NCI-H146 treated with DMSO at 0.1 percent for 48 hours (cell line): ENCODE measurements at regions not wholly inside any gene's neighbourhood (a gene's known extent, or its start where the extent isn't known, plus 50 kb on each side); places are given as distances from the start of the nearest gene placed in this dataset.
"Not testable (repeated sequence)": the region's sequence is repeated elsewhere in the genome, so short reads cannot be mapped to it uniquely, and the experiment has no call there.

Experiments used
- DNase-seq: peaks from one replicate; lab custom pipeline; 2025; ENCODE audit not compliant: unreplicated experiment; lab: John Stamatoyannopoulos, UW

DNA sequence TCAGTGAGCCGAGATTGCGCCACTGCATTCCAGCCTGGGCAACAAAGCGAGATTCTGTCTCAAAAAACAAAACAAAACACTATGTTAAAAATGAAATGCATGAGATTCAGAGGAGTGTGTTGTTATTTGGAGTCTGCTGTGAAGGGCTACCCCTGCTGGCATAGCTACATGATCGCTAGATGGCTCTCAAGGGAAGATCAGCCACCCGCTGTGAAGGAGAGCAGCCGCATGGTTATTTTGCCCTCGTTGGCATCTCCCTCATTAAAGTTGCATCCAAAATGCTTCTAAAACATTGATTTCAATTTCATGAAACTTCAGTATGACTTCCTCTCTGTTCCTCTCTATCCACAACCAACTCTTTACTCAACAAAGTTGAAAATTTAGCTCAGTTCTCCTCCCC lies 54.8 kb upstream of the NDUFV2 start:
- no peak for DNase-seq

DNA sequence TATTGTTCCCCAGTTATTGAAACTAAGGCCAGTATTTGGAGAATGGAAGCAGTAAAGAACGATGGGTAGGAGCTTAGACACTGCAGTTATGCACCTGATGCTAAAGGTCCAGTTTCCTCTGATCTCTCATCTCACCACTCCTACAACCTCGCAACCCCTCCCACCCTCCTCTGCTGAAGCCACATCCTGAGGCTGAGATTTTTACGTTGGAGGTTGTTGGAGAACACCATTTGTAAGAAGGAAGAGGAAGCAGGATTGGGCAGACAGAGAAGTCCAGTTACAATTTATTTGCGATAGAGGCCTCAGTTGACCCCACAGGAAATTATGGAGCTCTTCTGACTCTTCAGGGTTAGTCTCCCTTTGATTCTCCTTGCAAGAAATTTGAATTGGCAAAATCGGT lies 54.3 kb upstream of the NDUFV2 start:
- no peak for DNase-seq

DNA sequence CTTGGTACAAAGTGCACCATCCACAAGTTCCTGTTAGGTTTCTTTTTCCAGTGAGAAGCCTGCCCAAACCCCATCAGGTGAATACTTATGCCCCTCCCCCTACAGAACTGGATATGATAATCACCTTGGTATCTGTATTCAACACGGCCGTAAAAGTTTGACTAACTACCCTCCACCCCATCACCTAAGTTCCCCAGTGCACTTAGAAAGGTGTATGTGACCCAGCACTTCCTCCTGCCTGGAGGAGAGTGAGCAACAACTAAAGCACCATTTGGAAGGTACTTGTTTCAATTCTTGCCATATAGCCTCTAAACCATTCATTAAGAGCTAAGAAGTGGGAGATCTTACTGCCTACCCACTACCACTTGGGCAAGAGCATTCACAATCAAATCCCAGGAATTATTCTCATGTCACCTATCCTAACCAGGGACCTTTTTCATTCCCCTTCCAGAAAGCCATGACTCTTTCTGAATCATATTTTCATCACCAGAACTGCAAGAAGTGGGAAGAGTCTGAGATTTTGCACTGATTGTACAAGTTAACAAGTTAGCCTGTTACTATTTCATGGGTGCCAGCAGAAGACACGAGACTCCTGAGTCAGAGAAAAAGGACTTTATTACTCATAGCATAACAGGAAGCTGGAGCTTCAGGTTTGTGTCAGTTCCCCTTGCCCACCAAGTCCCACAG lies 53.5 kb upstream of the NDUFV2 start:
- no peak for DNase-seq

DNA sequence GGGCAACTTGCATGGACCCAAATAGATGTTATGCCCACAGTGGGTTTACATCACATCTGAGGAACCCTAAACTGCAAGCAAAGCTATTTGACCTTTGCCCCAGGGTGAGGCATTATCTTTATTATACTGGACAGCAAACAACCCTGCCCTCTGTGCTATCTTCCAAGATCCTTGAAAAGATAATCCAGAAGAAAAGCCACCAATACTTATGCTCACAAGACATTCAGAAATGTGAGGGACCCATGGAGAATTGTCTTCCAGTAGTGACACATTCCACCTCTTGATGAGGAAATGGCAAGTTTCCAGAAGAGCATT lies 53.0 kb upstream of the NDUFV2 start:
- no peak for DNase-seq

DNA sequence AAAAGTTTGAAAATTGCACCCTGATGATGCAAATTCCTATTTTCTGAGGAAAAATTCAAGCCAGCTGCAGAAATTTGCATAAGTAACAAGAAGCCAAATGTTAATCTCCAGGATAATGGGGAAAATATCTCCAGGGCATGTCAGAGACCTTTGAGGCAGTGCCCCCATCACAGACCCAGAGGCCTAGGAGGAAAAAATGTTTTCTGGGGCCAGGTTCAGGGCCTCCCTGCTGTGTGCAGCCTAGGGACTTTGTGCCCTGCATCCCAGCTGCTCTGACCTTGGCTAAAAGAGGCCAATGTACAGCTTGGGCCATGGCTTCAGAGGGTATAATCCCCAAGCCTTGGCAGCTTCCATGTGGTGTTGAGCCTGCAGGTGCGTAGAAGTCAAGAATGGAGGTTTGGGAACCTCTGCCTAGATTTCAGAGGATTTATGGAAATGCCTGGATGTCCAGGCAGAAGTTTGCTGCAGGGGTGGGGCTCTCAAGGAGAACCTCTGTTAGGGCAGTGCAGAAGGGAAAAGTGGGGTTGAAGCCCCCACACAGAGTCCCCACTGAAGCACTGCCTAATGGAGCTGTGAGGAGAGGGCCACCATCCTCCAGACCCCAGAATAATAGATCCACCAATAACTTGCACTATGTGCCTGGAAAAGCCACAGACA lies 51.7 kb upstream of the NDUFV2 start:
- DNase-seq = not testable (repeated sequence)
